DND-41 (cell line): ENCODE measurements at regions not wholly inside any gene's neighbourhood (a gene's known extent, or its start where the extent isn't known, plus 50 kb on each side); places are given as distances from the start of the nearest gene placed in this dataset.

Experiments used
- CTCF ChIP-seq: IDR thresholded peaks from 2 replicates; pipeline ENCODE4 v1.5.1; 2012; ENCODE audit warnings: borderline replicate concordance, low read length, moderate library complexity, mild to moderate bottlenecking; ENCODE audit not compliant: poor library complexity, severe bottlenecking; ENCODE audit errors: extremely low read depth
- EZH2 ChIP-seq: IDR thresholded peaks from 3 replicates; pipeline ENCODE4 v1.6.1; 2012; ENCODE audit warnings: borderline replicate concordance, low read depth, mild to moderate bottlenecking, moderate library complexity, low read length, inconsistent platforms; ENCODE audit not compliant: severe bottlenecking

GRCh38 chr1:229717786-229718576, 91.9 kb downstream of the URB2 start:
- TF ChIP-seq CTCF, result no peak
- TF ChIP-seq EZH2, result no peak
